Non-pigmented ciliary epithelial cell (primary cell): ENCODE measurements at regions not wholly inside any gene's neighbourhood (a gene's known extent, or its start where the extent isn't known, plus 50 kb on each side); places are given as distances from the start of the nearest gene placed in this dataset.

Experiments used
- DNase-seq: peaks from one replicate; pipeline ENCODE4 v3.0.0-alpha.2; 2010; ENCODE audit warnings: low read depth

GRCh38 chr2:237244976-237245646, 159.4 kb downstream of the COPS8 start:
- no peak for DNase-seq

- DNase-seq = no peak
Measured at GRCh38 chr2:237250599-237250998, 163.4 kb downstream of the COL6A3 start.

GRCh38 chr2:237251986-237252385, 162.0 kb downstream of the COL6A3 start:
- DNase-seq = no peak

GRCh38 chr2:237253046-237253702, 160.8 kb downstream of the COL6A3 start:
- no peak for DNase-seq

- DNase-seq = no peak
Measured at GRCh38 chr2:237254369-237254861, 159.5 kb downstream of the COL6A3 start.

- DNase-seq = no peak
Measured at GRCh38 chr2:237254911-237255578, 158.9 kb downstream of the COL6A3 start.

- DNase-seq = no peak
Measured at GRCh38 chr2:237256887-237257286, 157.1 kb downstream of the COL6A3 start.

GRCh38 chr2:237257471-237257951, 156.5 kb downstream of the COL6A3 start:
- DNase-seq = no peak

- no peak for DNase-seq
Measured at GRCh38 chr2:237258116-237258515, 155.8 kb downstream of the COL6A3 start.

GRCh38 chr2:237258615-237259014, 155.3 kb downstream of the COL6A3 start:
- no peak for DNase-seq

- no peak for DNase-seq
Measured at GRCh38 chr2:237259201-237259600, 154.8 kb downstream of the COL6A3 start.

- DNase-seq = no peak
Measured at GRCh38 chr2:237260039-237260620, 153.8 kb downstream of the COL6A3 start.

- no peak for DNase-seq
Measured at GRCh38 chr2:237260686-237261085, 153.3 kb downstream of the COL6A3 start.

GRCh38 chr2:237261327-237261726, 152.6 kb downstream of the COL6A3 start:
- DNase-seq = no peak

- DNase-seq = no peak
Measured at GRCh38 chr2:237262838-237263771, 150.9 kb downstream of the COL6A3 start.

GRCh38 chr2:237264480-237265219, 149.3 kb downstream of the COL6A3 start:
- no peak for DNase-seq

GRCh38 chr2:237268004-237268708, 145.8 kb downstream of the COL6A3 start:
- no peak for DNase-seq

GRCh38 chr2:237269138-237269875, 144.7 kb downstream of the COL6A3 start:
- no peak for DNase-seq

GRCh38 chr2:237270520-237270919, 143.4 kb downstream of the COL6A3 start:
- no peak for DNase-seq
